ENCODE measurements at regions not wholly inside any gene's neighbourhood (a gene's known extent, or its start where the extent isn't known, plus 50 kb on each side); places are given as distances from the start of the nearest gene placed in this dataset.

DNA sequence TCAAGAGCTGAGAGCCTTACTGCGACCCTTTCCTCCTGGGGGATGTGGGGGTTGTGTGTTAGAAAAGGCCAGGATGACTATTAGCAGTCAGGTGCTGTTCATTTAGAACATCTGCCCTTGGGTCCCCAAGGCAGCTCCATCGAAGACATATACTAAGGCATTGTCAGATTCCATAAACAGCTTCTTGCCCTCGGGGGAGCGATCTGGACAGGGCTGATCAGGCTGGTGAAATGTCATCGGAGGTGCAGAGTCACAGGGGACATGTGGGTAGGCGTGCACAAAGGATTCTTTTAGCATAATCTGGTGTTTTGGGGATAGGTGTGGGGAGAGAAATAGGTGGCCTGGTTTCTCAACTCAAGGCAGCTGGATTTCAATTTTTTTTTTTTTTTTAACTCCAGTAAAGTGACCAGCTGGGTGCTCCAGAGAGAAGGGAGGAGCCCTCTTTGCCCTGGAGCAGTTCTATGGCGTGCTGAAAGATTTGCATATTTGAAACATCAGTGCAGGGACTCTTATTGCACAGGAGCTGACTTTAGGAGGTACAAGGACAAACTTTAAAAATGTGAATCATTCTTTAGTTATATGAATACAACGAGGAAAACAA is 160.1 kb downstream of the SUDS3 start:
- TF ChIP-seq, protein P1, sequence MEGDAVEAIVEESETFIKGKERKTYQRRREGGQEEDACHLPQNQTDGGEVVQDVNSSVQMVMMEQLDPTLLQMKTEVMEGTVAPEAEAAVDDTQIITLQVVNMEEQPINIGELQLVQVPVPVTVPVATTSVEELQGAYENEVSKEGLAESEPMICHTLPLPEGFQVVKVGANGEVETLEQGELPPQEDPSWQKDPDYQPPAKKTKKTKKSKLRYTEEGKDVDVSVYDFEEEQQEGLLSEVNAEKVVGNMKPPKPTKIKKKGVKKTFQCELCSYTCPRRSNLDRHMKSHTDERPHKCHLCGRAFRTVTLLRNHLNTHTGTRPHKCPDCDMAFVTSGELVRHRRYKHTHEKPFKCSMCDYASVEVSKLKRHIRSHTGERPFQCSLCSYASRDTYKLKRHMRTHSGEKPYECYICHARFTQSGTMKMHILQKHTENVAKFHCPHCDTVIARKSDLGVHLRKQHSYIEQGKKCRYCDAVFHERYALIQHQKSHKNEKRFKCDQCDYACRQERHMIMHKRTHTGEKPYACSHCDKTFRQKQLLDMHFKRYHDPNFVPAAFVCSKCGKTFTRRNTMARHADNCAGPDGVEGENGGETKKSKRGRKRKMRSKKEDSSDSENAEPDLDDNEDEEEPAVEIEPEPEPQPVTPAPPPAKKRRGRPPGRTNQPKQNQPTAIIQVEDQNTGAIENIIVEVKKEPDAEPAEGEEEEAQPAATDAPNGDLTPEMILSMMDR (IDR thresholded peaks at IDR 0.05), result no peak
- TF ChIP-seq EP300 (IDR thresholded peaks at IDR 0.05) (no peak), POLR2A (IDR thresholded peaks at IDR 0.05) (no peak)
